IPS DF 6.9 (cell line): ENCODE measurements at regions not wholly inside any gene's neighbourhood (a gene's known extent, or its start where the extent isn't known, plus 50 kb on each side); places are given as distances from the start of the nearest gene placed in this dataset.
A peak's percentile ranks its signal among the peaks of the same experiment; 100 is the strongest.

ENCODE experiments used
- DNase-seq: peaks from one replicate; pipeline ENCODE4 v3.0.0-alpha.2; 2013; ENCODE audit warnings: low read depth, low spot score
- H3K27ac ChIP-seq: one replicate; pipeline ENCODE4 v1.5.1; 2013; ENCODE audit warnings: low read length, control low read depth
- H3K27me3 ChIP-seq: 2 replicates; pipeline ENCODE4 v1.6.1; 2013; ENCODE audit warnings: mild to moderate bottlenecking, low read length; ENCODE audit not compliant: control insufficient read depth, insufficient read depth
- H3K36me3 ChIP-seq: 2 replicates; pipeline ENCODE4 v1.6.1; 2013; ENCODE audit warnings: low read length; ENCODE audit not compliant: control insufficient read depth, insufficient read depth
- H3K4me1 ChIP-seq: 2 replicates; pipeline ENCODE4 v1.6.1; 2013; ENCODE audit warnings: low read length; ENCODE audit not compliant: control insufficient read depth, insufficient read depth
- H3K4me3 ChIP-seq: 2 replicates; pipeline ENCODE4 v1.5.1; 2013; ENCODE audit warnings: mild to moderate bottlenecking, low read length
- H3K9me3 ChIP-seq: 2 replicates; pipeline ENCODE4 v1.6.1; 2013; ENCODE audit warnings: low read length, inconsistent platforms; ENCODE audit not compliant: control insufficient read depth, insufficient read depth
- WGBS: extraction: QIAGEN DNeasy Blood & Tissue Kit; methylation state at CpG from one replicate; pipeline ENCODE4 v1.1.7; 2013; ENCODE audit warnings: mixed read lengths, missing lambda C conversion rate; ENCODE audit not compliant: insufficient read length, insufficient coverage; 5-methylcytosine and 5-hydroxymethylcytosine counted together

- H3K36me3 ChIP-seq, result no peaks in the 10 kb centered on the region
- H3K9me3 ChIP-seq, result no peaks in the 10 kb centered on the region
- no CpG with 5 or more reads among the region's 3 CpGs for WGBS
- H3K27ac ChIP-seq, result no peak overlapping the region
- no peak for DNase-seq
- no peaks in the 10 kb centered on the region for H3K4me1 ChIP-seq
- no peak overlapping the region for H3K4me3 ChIP-seq
- H3K27me3 ChIP-seq, result no peaks in the 10 kb centered on the region
These were observed 111.8 kb upstream of the GAREM1 start for GRCh38 chr18:32582455-32582854.

DNA sequence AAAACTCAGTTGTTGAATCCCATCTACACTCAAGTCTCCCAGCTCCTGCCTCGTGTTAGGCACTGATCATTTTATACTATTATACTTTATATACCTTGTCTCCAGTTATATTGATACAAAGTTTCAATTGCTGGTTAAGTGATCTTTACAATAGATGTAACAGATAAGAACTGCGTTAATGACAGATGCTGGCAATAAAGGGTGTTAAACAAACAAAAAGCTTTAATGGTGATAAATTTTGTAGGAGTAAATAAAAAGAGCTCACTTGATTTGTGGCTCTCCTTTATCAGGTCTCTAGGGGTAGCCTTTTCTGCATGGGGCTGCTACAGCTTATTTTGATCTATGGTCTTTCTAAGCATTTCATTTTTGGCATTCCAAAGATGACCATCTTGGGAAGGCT is 106.9 kb upstream of the GAREM1 start:
- no peak for DNase-seq

GRCh38 chr18:32576296-32576916 is 105.7 kb upstream of the GAREM1 start:
- Histone ChIP-seq H3K4me1 (no peaks in the 10 kb centered on the region), H3K27ac (no peak overlapping the region), H3K27me3 (no peaks in the 10 kb centered on the region), H3K36me3 (no peaks in the 10 kb centered on the region), H3K4me3 (no peak overlapping the region), H3K9me3 (no peaks in the 10 kb centered on the region)
- no CpG with 5 or more reads among the region's 7 CpGs for WGBS
- no peak for DNase-seq

More for the DNA sequence above, 106.9 kb upstream of the GAREM1 start:
- Histone ChIP-seq H3K27me3 (no peaks in the 10 kb centered on the region), H3K4me1 (no peaks in the 10 kb centered on the region), H3K9me3 (no peaks in the 10 kb centered on the region), H3K27ac (no peak overlapping the region), H3K4me3 (no peak overlapping the region), H3K36me3 (no peaks in the 10 kb centered on the region)
- WGBS, result no CpG with 5 or more reads among the region's 2 CpGs

- Histone ChIP-seq H3K27me3 (no peaks in the 10 kb centered on the region), H3K4me1 (no peaks in the 10 kb centered on the region), H3K9me3 (no peaks in the 10 kb centered on the region), H3K36me3 (no peaks in the 10 kb centered on the region), H3K4me3 (no peak overlapping the region), H3K27ac (no peak overlapping the region)
- DNase-seq, result no peak
- no CpG with 5 or more reads among the region's 3 CpGs for WGBS
These were observed 96.3 kb upstream of the GAREM1 start for GRCh38 chr18:32566960-32567359.

GRCh38 chr18:32553640-32554365 is 83.1 kb upstream of the GAREM1 start:
- no peak overlapping the region for H3K27ac ChIP-seq
- H3K27me3 ChIP-seq, result no peaks in the 10 kb centered on the region
- no peaks in the 10 kb centered on the region; the same call in 1 of the 2 replicates for H3K4me1 ChIP-seq
- H3K4me3 ChIP-seq, result no peak overlapping the region
- WGBS, result no CpG with 5 or more reads among the region's 3 CpGs
- H3K9me3 ChIP-seq, result no peaks in the 10 kb centered on the region
- DNase-seq, result no peak
- H3K36me3 ChIP-seq, result no peaks in the 10 kb centered on the region

- no peak for DNase-seq
- no peaks in the 10 kb centered on the region for H3K36me3 ChIP-seq
- peaks cover 2% of the 10 kb centered on the region; the same call in 1 of the 2 replicates for H3K4me1 ChIP-seq
- no peak overlapping the region for H3K27ac ChIP-seq
- H3K4me3 ChIP-seq, result no peak overlapping the region
- H3K27me3 ChIP-seq, result no peaks in the 10 kb centered on the region
- no CpG with 5 or more reads among the region's 5 CpGs for WGBS
- no peaks in the 10 kb centered on the region for H3K9me3 ChIP-seq
These were observed 82.5 kb upstream of the GAREM1 start for GRCh38 chr18:32553174-32553573.

GRCh38 chr18:32552421-32553030 is 81.8 kb upstream of the GAREM1 start:
- no CpG with 5 or more reads among the region's 4 CpGs for WGBS
- Histone ChIP-seq H3K4me3 (no peak overlapping the region), H3K27me3 (no peaks in the 10 kb centered on the region), H3K9me3 (no peaks in the 10 kb centered on the region), H3K36me3 (no peaks in the 10 kb centered on the region), H3K27ac (no peak overlapping the region), H3K4me1 (peaks cover 2% of the 10 kb centered on the region; the same call in 1 of the 2 replicates)
- peak; percentile 82 for DNase-seq

- Histone ChIP-seq H3K9me3 (no peaks in the 10 kb centered on the region), H3K4me3 (no peak overlapping the region), H3K36me3 (no peaks in the 10 kb centered on the region), H3K27ac (no peak overlapping the region), H3K4me1 (peaks cover 2% of the 10 kb centered on the region; the same call in 1 of the 2 replicates), H3K27me3 (no peaks in the 10 kb centered on the region)
- DNase-seq, result peak; percentile 48
- WGBS, result no CpG with 5 or more reads among the region's 4 CpGs
These were observed 80.3 kb upstream of the GAREM1 start for GRCh38 chr18:32550963-32551362.

DNA sequence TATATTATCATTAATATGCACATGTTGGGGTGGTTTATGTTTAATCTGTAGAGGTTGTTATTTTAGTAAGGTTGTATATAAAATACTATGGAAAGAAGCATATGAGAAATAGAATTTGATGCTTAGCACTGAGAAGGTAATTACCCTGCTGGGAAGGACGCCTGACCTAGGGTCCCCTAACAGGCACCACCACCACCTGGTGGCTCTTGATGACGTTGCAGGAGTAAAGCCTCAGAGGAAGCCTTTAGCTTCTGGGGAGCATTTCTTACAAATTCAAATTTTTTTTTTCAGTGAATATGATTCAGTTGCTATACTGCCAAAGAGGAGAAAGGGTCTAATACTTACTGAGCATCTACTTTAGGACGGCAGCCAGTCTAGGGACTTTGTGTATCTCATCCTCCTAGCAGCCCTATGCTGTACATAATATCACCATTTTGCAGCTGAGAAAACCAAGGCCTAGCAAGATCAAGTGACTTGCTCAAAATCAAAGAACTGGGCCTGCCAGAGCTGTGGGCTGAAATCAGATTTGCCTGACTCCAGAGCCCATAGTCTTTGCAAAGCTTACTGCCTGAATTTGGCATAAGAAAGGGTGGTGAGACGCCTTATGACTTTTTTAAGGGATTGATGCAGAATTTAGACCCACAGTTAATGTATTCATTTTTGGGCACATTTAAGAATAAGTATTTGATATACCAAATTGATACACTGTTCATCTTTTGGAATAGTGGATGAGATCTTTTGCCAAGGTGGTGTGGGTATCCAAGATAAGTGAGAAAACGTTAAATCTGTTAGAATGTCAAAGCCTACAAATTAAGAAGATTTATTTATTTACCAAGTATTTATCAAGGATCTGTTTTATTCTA is 78.8 kb upstream of the GAREM1 start:
- Histone ChIP-seq H3K27ac (no peak overlapping the region), H3K27me3 (no peaks in the 10 kb centered on the region), H3K4me1 (peaks cover 2% of the 10 kb centered on the region; the same call in 1 of the 2 replicates), H3K36me3 (no peaks in the 10 kb centered on the region), H3K4me3 (no peak overlapping the region), H3K9me3 (no peaks in the 10 kb centered on the region)
- peak; percentile 48 for DNase-seq
- no CpG with 5 or more reads among the region's 5 CpGs for WGBS

- peak; percentile 7 for DNase-seq
- no CpG with 5 or more reads among the region's 3 CpGs for WGBS
- Histone ChIP-seq H3K27me3 (no peaks in the 10 kb centered on the region), H3K4me1 (peaks cover 2% of the 10 kb centered on the region; the same call in 1 of the 2 replicates), H3K27ac (no peak overlapping the region), H3K9me3 (no peaks in the 10 kb centered on the region), H3K4me3 (no peak overlapping the region), H3K36me3 (no peaks in the 10 kb centered on the region)
These were observed 78.0 kb upstream of the GAREM1 start for GRCh38 chr18:32548688-32549087.
